ENCODE measurements at regions not wholly inside any gene's neighbourhood (a gene's known extent, or its start where the extent isn't known, plus 50 kb on each side); places are given as distances from the start of the nearest gene placed in this dataset.

DNA sequence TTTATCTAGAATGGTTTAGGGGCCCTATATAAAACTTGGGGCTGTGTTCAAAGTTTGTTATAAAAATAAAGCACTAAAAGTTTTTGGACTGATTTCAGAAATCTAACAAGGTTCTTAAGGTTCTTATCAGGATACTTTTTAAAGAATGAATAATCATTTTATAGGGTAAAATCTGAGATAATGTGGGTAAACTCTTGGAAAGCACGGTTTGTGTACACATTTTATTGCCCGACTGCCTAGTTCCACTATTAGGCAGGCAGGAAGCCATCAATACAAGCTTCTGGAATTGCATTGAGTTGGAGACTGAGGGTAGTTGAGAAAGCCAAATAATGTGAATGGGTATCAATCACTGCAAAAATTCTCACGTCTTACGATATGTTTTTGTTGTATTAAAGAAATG is 331.0 kb upstream of the PITX2 start:
- in situ Hi-C loops (cut with MboI; ENCODE audit: low sequenced_read_pairs in 4 of 4), result loop anchor here in 3 of 4 donors (10.0 to 25.0 kb wide), 2 partner anchors 317 to 319 kb away; no protein-coding TSS in a partner anchor
- TF ChIP-seq POLR2A (IDR thresholded peaks at IDR 0.05), result no peak
- TF ChIP-seq, protein P1, sequence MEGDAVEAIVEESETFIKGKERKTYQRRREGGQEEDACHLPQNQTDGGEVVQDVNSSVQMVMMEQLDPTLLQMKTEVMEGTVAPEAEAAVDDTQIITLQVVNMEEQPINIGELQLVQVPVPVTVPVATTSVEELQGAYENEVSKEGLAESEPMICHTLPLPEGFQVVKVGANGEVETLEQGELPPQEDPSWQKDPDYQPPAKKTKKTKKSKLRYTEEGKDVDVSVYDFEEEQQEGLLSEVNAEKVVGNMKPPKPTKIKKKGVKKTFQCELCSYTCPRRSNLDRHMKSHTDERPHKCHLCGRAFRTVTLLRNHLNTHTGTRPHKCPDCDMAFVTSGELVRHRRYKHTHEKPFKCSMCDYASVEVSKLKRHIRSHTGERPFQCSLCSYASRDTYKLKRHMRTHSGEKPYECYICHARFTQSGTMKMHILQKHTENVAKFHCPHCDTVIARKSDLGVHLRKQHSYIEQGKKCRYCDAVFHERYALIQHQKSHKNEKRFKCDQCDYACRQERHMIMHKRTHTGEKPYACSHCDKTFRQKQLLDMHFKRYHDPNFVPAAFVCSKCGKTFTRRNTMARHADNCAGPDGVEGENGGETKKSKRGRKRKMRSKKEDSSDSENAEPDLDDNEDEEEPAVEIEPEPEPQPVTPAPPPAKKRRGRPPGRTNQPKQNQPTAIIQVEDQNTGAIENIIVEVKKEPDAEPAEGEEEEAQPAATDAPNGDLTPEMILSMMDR (IDR thresholded peaks at IDR 0.05 in 4 of 5, conservative IDR thresholded peaks at IDR 0.05 in 1 of 5), result no peak
- no peaks in the 10 kb centered on the region for H3K36me3 ChIP-seq
- intact Hi-C loops (cut with DNase I; ENCODE audit: low total_unique reads), result no loop called here
- DNase-seq, result no peak
- no peaks in the 10 kb centered on the region for H3K4me1 ChIP-seq
- no peaks in the 10 kb centered on the region for H3K27me3 ChIP-seq
- no peak overlapping the region for H3K4me3 ChIP-seq
- H3K9me3 ChIP-seq, result no peaks in the 10 kb centered on the region
- no peak for ATAC-seq
- no peak overlapping the region for H3K27ac ChIP-seq

DNA sequence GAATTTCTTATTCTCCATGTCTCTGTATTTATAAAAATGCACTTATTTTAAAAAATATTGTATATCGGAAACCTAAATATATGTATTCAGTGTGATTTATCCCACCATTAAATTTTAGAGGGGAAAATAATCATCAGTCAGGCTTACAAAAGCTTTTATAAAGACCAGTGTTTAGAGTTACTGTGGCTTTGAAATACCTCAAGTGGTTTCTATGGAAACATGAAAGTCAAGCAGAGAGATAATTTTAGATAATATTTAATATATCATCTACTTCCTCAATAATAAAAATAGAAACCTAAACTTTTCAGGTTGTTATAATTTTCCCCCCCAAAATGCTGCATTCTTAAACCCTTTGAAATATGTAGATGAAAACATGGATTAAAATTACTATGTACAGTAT is 332.9 kb upstream of the PITX2 start:
- no peak for TF ChIP-seq POLR2A (IDR thresholded peaks at IDR 0.05)
- TF ChIP-seq, protein P1 (IDR thresholded peaks at IDR 0.05 in 4 of 5, conservative IDR thresholded peaks at IDR 0.05 in 1 of 5), result no peak
- in situ Hi-C loops (cut with MboI; ENCODE audit: low sequenced_read_pairs in 4 of 4) (loop anchor here in 3 of 4 donors (10.0 to 25.0 kb wide), 2 partner anchors 318 to 321 kb away; no protein-coding TSS in a partner anchor), intact Hi-C loops (cut with DNase I; ENCODE audit: low total_unique reads) (no loop called here)
- no peaks in the 10 kb centered on the region for H3K4me1 ChIP-seq
- H3K9me3 ChIP-seq, result no peaks in the 10 kb centered on the region
- no peak overlapping the region for H3K27ac ChIP-seq
- no peaks in the 10 kb centered on the region for H3K27me3 ChIP-seq
- H3K4me3 ChIP-seq, result no peak overlapping the region
- H3K36me3 ChIP-seq, result no peaks in the 10 kb centered on the region
- DNase-seq (no peak), ATAC-seq (no peak)

DNA sequence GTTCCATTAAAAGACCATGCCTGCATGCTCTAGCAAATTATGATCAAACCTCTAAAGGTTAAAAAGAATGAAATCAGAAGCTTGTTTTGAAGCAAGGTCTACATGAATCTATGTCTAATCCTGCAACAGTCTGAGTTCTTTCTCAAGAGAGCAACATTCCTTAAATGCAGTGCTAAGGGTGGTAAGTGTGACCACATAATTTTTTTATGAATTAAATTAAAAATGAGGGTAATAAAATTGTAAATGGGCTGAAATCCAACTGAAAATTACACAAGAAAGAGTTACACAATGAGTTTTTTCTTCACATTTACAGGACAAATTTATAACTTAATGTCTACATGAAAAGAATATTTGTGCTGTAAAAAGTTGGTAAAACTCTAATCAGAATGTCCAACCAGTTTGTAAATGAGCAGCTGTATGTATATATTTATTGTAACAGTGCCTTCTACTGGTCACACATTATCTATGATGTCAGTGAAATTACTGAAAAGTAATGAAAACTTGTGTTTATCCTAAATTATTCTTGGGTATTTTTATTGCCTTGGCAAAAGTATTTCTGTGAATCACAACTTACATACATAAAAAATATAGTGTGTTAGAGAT is 336.3 kb upstream of the PITX2 start:
- Histone ChIP-seq H3K4me1 (no peaks in the 10 kb centered on the region), H3K27ac (no peak overlapping the region), H3K4me3 (no peak overlapping the region), H3K27me3 (no peaks in the 10 kb centered on the region), H3K36me3 (no peaks in the 10 kb centered on the region), H3K9me3 (no peaks in the 10 kb centered on the region)
- ATAC-seq, result no peak
- in situ Hi-C loops (cut with MboI; ENCODE audit: low sequenced_read_pairs in 4 of 4), result loop anchor here in 3 of 4 donors (10.0 to 25.0 kb wide), 2 partner anchors 322 to 324 kb away; no protein-coding TSS in a partner anchor
- intact Hi-C loops (cut with DNase I; ENCODE audit: low total_unique reads), result loop anchor here (2.0 kb wide), 1 partner anchor 326 kb away; no protein-coding TSS in a partner anchor
- TF ChIP-seq, protein P1 (IDR thresholded peaks at IDR 0.05 in 4 of 5, conservative IDR thresholded peaks at IDR 0.05 in 1 of 5), result peak in 4 of 5 experiments; percentile 9 to 45 (median 25)
- no peak for TF ChIP-seq POLR2A (IDR thresholded peaks at IDR 0.05)
- no peak for DNase-seq

DNA sequence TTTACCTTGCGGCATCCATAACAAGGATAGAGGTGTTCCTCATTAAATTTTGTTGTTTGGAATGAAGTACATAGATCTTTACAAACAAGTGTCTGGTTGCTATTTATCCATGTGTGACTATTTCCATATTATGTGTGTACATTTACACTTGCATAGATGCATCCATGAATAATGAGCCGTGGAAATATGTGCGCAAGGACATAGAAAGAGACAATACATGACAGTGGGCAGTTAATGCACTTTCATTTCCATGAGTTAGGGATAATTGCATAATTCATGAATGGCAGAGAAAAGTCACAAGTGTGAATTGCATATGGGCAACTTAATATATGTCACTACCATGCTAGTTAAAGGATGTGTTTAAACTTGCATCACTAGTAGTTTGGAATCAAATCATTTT is 338.2 kb upstream of the PITX2 start:
- intact Hi-C loops (cut with DNase I; ENCODE audit: low total_unique reads), result no loop called here
- Histone ChIP-seq H3K27me3 (no peaks in the 10 kb centered on the region), H3K4me3 (no peak overlapping the region), H3K9me3 (no peaks in the 10 kb centered on the region), H3K36me3 (no peaks in the 10 kb centered on the region), H3K27ac (no peak overlapping the region), H3K4me1 (no peaks in the 10 kb centered on the region)
- in situ Hi-C loops (cut with MboI; ENCODE audit: low sequenced_read_pairs in 4 of 4), result loop anchor here in 1 of 4 donors (25.0 kb wide), 1 partner anchor 324 kb away; no protein-coding TSS in a partner anchor
- DNase-seq (no peak), ATAC-seq (no peak)
- TF ChIP-seq POLR2A (IDR thresholded peaks at IDR 0.05), result no peak
- TF ChIP-seq, protein P1 (IDR thresholded peaks at IDR 0.05 in 4 of 5, conservative IDR thresholded peaks at IDR 0.05 in 1 of 5), result no peak
